HEK293T (cell line): ENCODE measurements at regions not wholly inside any gene's neighbourhood (a gene's known extent, or its start where the extent isn't known, plus 50 kb on each side); places are given as distances from the start of the nearest gene placed in this dataset.

Experiments
- CTCF ChIA-PET: fragments of 350-600 bp; formaldehyde crosslinking; extraction: SDS; loops from one replicate; lab custom pipeline; 2021; ENCODE audit warnings: antibody characterized with exemption, inconsistent platforms; lab: Yijun Ruan, JAX
- POLR2A ChIA-PET: fragments of 350-600 bp; formaldehyde crosslinking; extraction: SDS; loops from one replicate; lab custom pipeline; 2020; ENCODE audit warnings: antibody characterized with exemption, inconsistent platforms; lab: Yijun Ruan, JAX
- DNase-seq: peaks from one replicate; pipeline ENCODE4 v3.0.0; 2012; ENCODE audit warnings: mixed read lengths; ENCODE audit errors: extremely low spot score
- ARNT ChIP-seq: fragments of 450-650 bp; IDR thresholded peaks from 2 replicates; pipeline ENCODE4 v1.6.1; 2017; ENCODE audit warnings: mild to moderate bottlenecking
- BHLHE40 ChIP-seq: fragments of 450-650 bp; IDR thresholded peaks from 2 replicates; pipeline ENCODE4 v1.6.1; 2016; ENCODE audit warnings: mild to moderate bottlenecking, moderate library complexity, borderline replicate concordance
- CTBP1 ChIP-seq: fragments of 450-650 bp; IDR thresholded peaks from 2 replicates; pipeline ENCODE4 v1.6.1; 2016; ENCODE audit warnings: borderline replicate concordance
- ELF4 ChIP-seq: fragments of 450-650 bp; IDR thresholded peaks from 2 replicates; pipeline ENCODE4 v1.6.1; 2017; ENCODE audit warnings: antibody characterized with exemption
- FOXA1 ChIP-seq: fragments of 450-650 bp; IDR thresholded peaks from 2 replicates; pipeline ENCODE4 v1.6.1; 2016; ENCODE audit warnings: mild to moderate bottlenecking
- FOXK2 ChIP-seq: fragments of 450-650 bp; IDR thresholded peaks from 2 replicates; pipeline ENCODE4 v1.6.1; 2016; ENCODE audit warnings: mild to moderate bottlenecking
- FOXM1 ChIP-seq: fragments of 450-650 bp; IDR thresholded peaks from 2 replicates; pipeline ENCODE4 v1.6.1; 2017; ENCODE audit warnings: mild to moderate bottlenecking, borderline replicate concordance
- HDGF ChIP-seq: fragments of 450-650 bp; IDR thresholded peaks from 2 replicates; pipeline ENCODE4 v1.6.1; 2017; ENCODE audit warnings: antibody characterized with exemption, borderline replicate concordance
- L3MBTL2 ChIP-seq: fragments of 450-650 bp; conservative IDR thresholded peaks from 2 replicates; pipeline ENCODE4 v1.6.1; 2016; ENCODE audit warnings: mild to moderate bottlenecking
- LEF1 ChIP-seq: fragments of 450-650 bp; IDR thresholded peaks from 2 replicates; pipeline ENCODE4 v1.6.1; 2017; ENCODE audit warnings: mild to moderate bottlenecking, borderline replicate concordance
- NFRKB ChIP-seq: fragments of 450-650 bp; IDR thresholded peaks from 2 replicates; pipeline ENCODE4 v1.6.1; 2016; ENCODE audit warnings: mild to moderate bottlenecking, moderate library complexity
- PKNOX1 ChIP-seq: fragments of 450-650 bp; IDR thresholded peaks from 2 replicates; pipeline ENCODE4 v1.6.1; 2016
- SP1 ChIP-seq: fragments of 450-650 bp; IDR thresholded peaks from 2 replicates; pipeline ENCODE4 v1.6.1; 2017
- SUZ12 ChIP-seq: fragments of 450-650 bp; IDR thresholded peaks from 2 replicates; pipeline ENCODE4 v1.6.1; 2016; ENCODE audit warnings: mild to moderate bottlenecking
- TARDBP ChIP-seq: fragments of 450-650 bp; IDR thresholded peaks from 2 replicates; pipeline ENCODE4 v1.6.1; 2016
- ZNF384 ChIP-seq: fragments of 450-650 bp; IDR thresholded peaks from 2 replicates; pipeline ENCODE4 v1.6.1; 2016

GRCh38 chr9:26746357-26747072 is 146.1 kb downstream of the CAAP1 start:
- TF ChIP-seq ARNT, result no peak
- TF ChIP-seq L3MBTL2, result no peak
- TF ChIP-seq PKNOX1, result no peak
- TF ChIP-seq NFRKB, result no peak
- no peak for TF ChIP-seq FOXM1
- TF ChIP-seq ZNF384, result no peak
- TF ChIP-seq LEF1, result no peak
- no peak for TF ChIP-seq HDGF
- no peak for TF ChIP-seq TARDBP
- no peak for TF ChIP-seq CTBP1
- TF ChIP-seq SP1, result no peak
- TF ChIP-seq ELF4, result no peak
- TF ChIP-seq SUZ12, result no peak
- no peak for TF ChIP-seq BHLHE40
- no peak for TF ChIP-seq FOXK2
- no peak for TF ChIP-seq FOXA1
- DNase-seq, result no peak
- POLR2A ChIA-PET, result no interaction called here
- CTCF ChIA-PET, result no interaction called here

GRCh38 chr9:26745111-26745510 is 147.5 kb downstream of the CAAP1 start:
- ChIA-PET CTCF (no interaction called here), POLR2A (no interaction called here)

GRCh38 chr9:26744191-26744965 is 148.2 kb downstream of the CAAP1 start:
- CTCF ChIA-PET, result no interaction called here
- no peak for DNase-seq
- POLR2A ChIA-PET, result no interaction called here
- TF ChIP-seq LEF1 (no peak), BHLHE40 (no peak), HDGF (no peak), ZNF384 (no peak), TARDBP (no peak), FOXK2 (no peak), L3MBTL2 (no peak), ARNT (no peak), FOXM1 (no peak), PKNOX1 (no peak), NFRKB (no peak), CTBP1 (no peak), SUZ12 (no peak)

More at GRCh38 chr9:26745111-26745510, 147.5 kb downstream of the CAAP1 start:
- DNase-seq, result no peak
- TF ChIP-seq FOXA1, result no peak
- TF ChIP-seq FOXK2, result no peak
- no peak for TF ChIP-seq ARNT

GRCh38 chr9:26742828-26743476 is 149.7 kb downstream of the CAAP1 start:
- no peak for TF ChIP-seq SP1
- no peak for TF ChIP-seq PKNOX1
- no peak for TF ChIP-seq LEF1
- no peak for TF ChIP-seq ZNF384
- no peak for TF ChIP-seq FOXM1
- TF ChIP-seq ELF4, result no peak
- TF ChIP-seq FOXK2, result no peak
- no peak for TF ChIP-seq L3MBTL2
- TF ChIP-seq TARDBP, result no peak
- TF ChIP-seq ARNT, result no peak
- no peak for TF ChIP-seq SUZ12
- TF ChIP-seq NFRKB, result no peak
- TF ChIP-seq HDGF, result no peak
- no peak for TF ChIP-seq CTBP1
- no peak for TF ChIP-seq FOXA1
- no peak for TF ChIP-seq BHLHE40
- POLR2A ChIA-PET, result no interaction called here
- CTCF ChIA-PET, result no interaction called here
- no peak for DNase-seq

- no peak for DNase-seq
- ChIA-PET CTCF (no interaction called here), POLR2A (no interaction called here)
- TF ChIP-seq ELF4 (no peak), BHLHE40 (no peak), L3MBTL2 (no peak), ZNF384 (no peak), LEF1 (no peak), HDGF (no peak), TARDBP (no peak), SUZ12 (no peak), PKNOX1 (no peak), SP1 (no peak), FOXA1 (no peak), ARNT (no peak)
These were observed 157.4 kb downstream of the CAAP1 start for GRCh38 chr9:26735160-26735559.
